SK-N-SH treated with all-trans-retinoic acid at 6 μM for 48 hours (cell line): ENCODE measurements at regions not wholly inside any gene's neighbourhood (a gene's known extent, or its start where the extent isn't known, plus 50 kb on each side); places are given as distances from the start of the nearest gene placed in this dataset.
"Not testable (repeated sequence)": the region's sequence is repeated elsewhere in the genome, so short reads cannot be mapped to it uniquely, and the experiment has no call there.

ENCODE experiments used
- ARNTL ChIP-seq: fragments of 450-650 bp; formaldehyde crosslinking; IDR thresholded peaks from 2 replicates; pipeline ENCODE4 v1.5.0; 2020; ENCODE audit warnings: low read depth, mild to moderate bottlenecking, moderate library complexity, borderline replicate concordance
- CREB5 ChIP-seq: fragments of 250-450 bp; sonication (Bioruptor Pico); IDR thresholded peaks from 2 replicates; pipeline ENCODE4 v1.5.1; 2020; ENCODE audit warnings: low read depth, mild to moderate bottlenecking, moderate library complexity
- ESRRG ChIP-seq: fragments of 250-450 bp; sonication (Bioruptor Pico); IDR thresholded peaks from 2 replicates; pipeline ENCODE4 v1.6.1; 2021; ENCODE audit warnings: mild to moderate bottlenecking
- POU6F1 ChIP-seq: fragments of 250-450 bp; sonication (Bioruptor Pico); IDR thresholded peaks from 2 replicates; pipeline ENCODE4 v1.8.0; 2021; ENCODE audit warnings: low read depth, mild to moderate bottlenecking, moderate library complexity, borderline replicate concordance
- PPARA ChIP-seq: fragments of 250-450 bp; sonication (Bioruptor Pico); IDR thresholded peaks from 2 replicates; pipeline ENCODE4 v1.5.0; 2020; ENCODE audit warnings: mild to moderate bottlenecking, borderline replicate concordance
- RARB ChIP-seq: fragments of 250-450 bp; sonication (Bioruptor Pico); IDR thresholded peaks from 2 replicates; pipeline ENCODE4 v1.8.0; 2021; ENCODE audit warnings: mild to moderate bottlenecking, moderate library complexity
- ZC3H10 ChIP-seq: fragments of 250-450 bp; sonication (Bioruptor Pico); IDR thresholded peaks from 2 replicates; pipeline ENCODE4 v1.5.1; 2021; ENCODE audit warnings: mild to moderate bottlenecking, moderate library complexity
- ZFP3 ChIP-seq: fragments of 250-450 bp; sonication (Bioruptor Pico); IDR thresholded peaks from 2 replicates; pipeline ENCODE4 v1.5.0; 2020; ENCODE audit warnings: mild to moderate bottlenecking, moderate library complexity
- ZFP30 ChIP-seq: fragments of 450-650 bp; formaldehyde crosslinking; IDR thresholded peaks from 2 replicates; pipeline ENCODE4 v1.5.0; 2022; ENCODE audit warnings: mild to moderate bottlenecking, moderate library complexity
- ZNF565 ChIP-seq: fragments of 450-650 bp; formaldehyde crosslinking; conservative IDR thresholded peaks from 2 replicates; pipeline ENCODE4 v1.5.0; 2020; ENCODE audit warnings: low read depth, mild to moderate bottlenecking, moderate library complexity

GRCh38 chr7:66490979-66491378 lies 137.7 kb upstream of the KCTD7 start:
- not testable (repeated sequence) for TF ChIP-seq ARNTL (CRISPR knock-in tag); ZC3H10 (CRISPR knock-in tag); RARB (CRISPR knock-in tag); CREB5 (CRISPR knock-in tag); ZFP3; PPARA (CRISPR knock-in tag); ZNF565 (CRISPR knock-in tag); ESRRG (CRISPR knock-in tag); POU6F1; ZFP30 (CRISPR knock-in tag)
